Adrenal gland (tissue), 5 donors: ENCODE measurements at regions not wholly inside any gene's neighbourhood (a gene's known extent, or its start where the extent isn't known, plus 50 kb on each side); places are given as distances from the start of the nearest gene placed in this dataset.

Source experiments
- CTCF ChIP-seq, 6 experiments: fragments of 450-650 bp in 4 of 6; fragments of 200-600 bp in 2 of 6; sonication (generic) in 1 of 6; IDR thresholded peaks; 1 replicate in 5 of 6; 2 replicates in 1 of 6; pipeline versions ENCODE4 v1.5.1 to v1.8.0; 2016 to 2021; ENCODE audit warnings: antibody characterized with exemption in 6 of 6, mild to moderate bottlenecking in 2 of 6, moderate library complexity in 1 of 6
- POLR2A ChIP-seq, 2 donors: fragments of 450-650 bp; IDR thresholded peaks; one replicate each; pipeline ENCODE4 v1.6.1; 2017; ENCODE audit warnings: antibody characterized with exemption in 2 of 2, mild to moderate bottlenecking in 2 of 2, moderate library complexity in 1 of 2
- donor health status: DM: no; HTN: no; CAD: no.

DNA sequence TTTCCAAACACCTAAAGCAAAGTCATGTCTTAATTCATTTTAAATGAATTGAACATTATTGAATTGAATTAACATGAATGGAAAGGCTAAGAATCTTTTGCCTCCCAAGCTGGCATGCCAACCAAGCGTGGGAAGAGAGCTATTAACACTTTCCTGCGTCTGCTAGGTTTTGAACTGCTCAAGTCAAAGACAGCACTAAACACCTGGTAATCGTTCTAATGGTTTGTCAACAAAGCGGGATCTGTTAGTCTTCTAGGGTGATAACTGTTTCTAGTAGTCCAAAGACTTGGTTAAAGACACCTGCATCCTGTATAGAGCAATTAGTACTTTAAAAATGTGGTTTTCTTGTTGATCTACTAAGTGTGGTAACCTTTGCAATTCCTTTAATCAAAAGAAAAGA lies 164.2 kb upstream of the HMGA2 start:
- TF ChIP-seq POLR2A (IDR thresholded peaks at IDR 0.05) (no peak), CTCF (IDR thresholded peaks at IDR 0.05) (no peak)
